Neuron (in vitro differentiated cells): ENCODE measurements at regions not wholly inside any gene's neighbourhood (a gene's known extent, or its start where the extent isn't known, plus 50 kb on each side); places are given as distances from the start of the nearest gene placed in this dataset.
"Not testable (repeated sequence)": the region's sequence is repeated elsewhere in the genome, so short reads cannot be mapped to it uniquely, and the experiment has no call there.

Source experiments
- H2AFZ ChIP-seq: one replicate; pipeline ENCODE4 v1.6.1; 2013; ENCODE audit warnings: low read depth, mild to moderate bottlenecking, inconsistent platforms, low read length, moderate library complexity
- H3K27me3 ChIP-seq: one replicate; pipeline ENCODE4 v1.6.1; 2013; ENCODE audit warnings: low read length; ENCODE audit not compliant: insufficient read depth
- H3K36me3 ChIP-seq: one replicate; pipeline ENCODE4 v1.6.1; 2013; ENCODE audit warnings: low read length; ENCODE audit not compliant: insufficient read depth
- H3K4me1 ChIP-seq: one replicate; pipeline ENCODE4 v1.6.1; 2013; ENCODE audit warnings: low read length; ENCODE audit not compliant: insufficient read depth
- H3K4me3 ChIP-seq: 2 replicates; pipeline ENCODE4 v1.5.1; 2013; ENCODE audit warnings: mild to moderate bottlenecking, low read length, moderate library complexity
- H3K9me3 ChIP-seq: one replicate; pipeline ENCODE4 v1.6.1; 2013; ENCODE audit warnings: low read length

DNA sequence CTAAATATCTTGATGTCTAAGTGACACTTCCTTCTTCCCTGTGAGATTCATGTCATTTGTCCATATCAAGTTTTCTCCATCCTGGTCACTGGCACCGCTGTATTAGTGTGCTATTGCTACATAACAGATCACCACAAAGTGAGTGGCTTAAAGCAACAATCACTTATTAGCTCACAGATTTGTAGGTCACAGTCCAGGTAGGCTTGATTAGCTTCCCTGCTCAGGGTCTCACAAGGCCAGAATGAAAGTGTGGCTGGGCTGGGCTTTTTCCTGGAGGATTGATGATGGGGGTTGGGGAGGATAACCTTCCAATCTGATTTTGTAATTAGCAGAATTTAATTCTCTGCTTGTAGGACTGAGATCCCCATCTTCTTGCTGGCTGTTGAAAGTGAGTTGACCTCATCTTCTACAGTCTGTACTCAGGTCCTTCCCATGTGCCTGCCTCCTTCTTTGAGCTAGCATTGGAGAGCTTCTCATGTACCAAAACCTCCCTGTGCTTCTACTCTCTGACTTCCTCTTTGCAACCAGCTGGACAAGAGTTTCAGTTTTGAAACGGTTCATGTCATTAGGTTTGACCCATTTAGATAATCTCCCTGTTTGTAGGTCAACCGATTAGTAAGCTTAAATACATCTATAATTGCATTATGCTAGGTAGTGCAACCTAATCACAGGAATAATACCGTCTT is 152.4 kb upstream of the MAN1A1 start:
- Histone ChIP-seq H3K27me3 (no peaks in the 10 kb centered on the region), H3K4me3 (no peak overlapping the region), H3K4me1 (peaks cover 11% of the 10 kb centered on the region), H3K36me3 (no peaks in the 10 kb centered on the region), H3K9me3 (no peaks in the 10 kb centered on the region), H2AFZ (no peak overlapping the region)

- Histone ChIP-seq H3K4me3 (no peak overlapping the region), H3K36me3 (no peaks in the 10 kb centered on the region), H3K9me3 (no peaks in the 10 kb centered on the region), H3K27me3 (no peaks in the 10 kb centered on the region), H2AFZ (no peak overlapping the region), H3K4me1 (peaks cover 4% of the 10 kb centered on the region)
These were observed 150.2 kb upstream of the MAN1A1 start for GRCh38 chr6:119499797-119500196.

DNA sequence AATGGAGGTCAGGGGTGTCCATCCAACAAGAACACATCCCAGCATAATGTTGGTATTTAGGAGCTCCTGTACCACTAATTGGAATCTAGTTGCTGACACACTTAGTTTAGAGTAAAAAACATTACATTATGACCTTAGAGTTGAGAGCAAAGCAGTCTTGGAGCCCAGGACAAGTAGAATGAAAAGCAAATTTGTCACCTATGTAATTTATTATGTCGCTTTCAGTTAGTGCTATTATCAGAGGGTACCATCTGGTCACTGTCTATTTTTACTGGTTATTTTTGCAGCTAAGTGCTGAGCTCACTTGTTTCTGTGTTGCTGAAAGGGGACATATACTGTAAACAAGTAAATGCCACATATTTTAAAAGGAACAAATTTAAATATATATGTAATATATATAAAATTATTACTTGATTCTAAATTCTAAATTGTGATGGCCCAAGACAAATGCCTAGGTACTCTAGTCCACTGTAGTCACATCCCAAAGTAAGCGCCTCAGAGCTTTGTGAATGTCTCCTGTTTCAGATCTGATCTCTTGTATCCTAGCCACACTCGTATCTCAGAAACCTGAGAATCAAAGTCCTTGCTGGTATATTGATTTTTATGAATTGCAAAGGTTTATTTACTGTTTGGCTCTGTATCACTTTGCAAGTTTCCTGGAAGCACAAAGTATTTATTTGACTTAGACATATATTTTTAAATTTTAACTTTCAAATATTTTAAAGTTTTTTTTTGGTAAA is 148.6 kb upstream of the MAN1A1 start:
- Histone ChIP-seq H3K9me3 (no peaks in the 10 kb centered on the region), H3K36me3 (no peaks in the 10 kb centered on the region), H3K4me3 (no peak overlapping the region), H3K4me1 (no peaks in the 10 kb centered on the region), H2AFZ (no peak overlapping the region), H3K27me3 (no peaks in the 10 kb centered on the region)

DNA sequence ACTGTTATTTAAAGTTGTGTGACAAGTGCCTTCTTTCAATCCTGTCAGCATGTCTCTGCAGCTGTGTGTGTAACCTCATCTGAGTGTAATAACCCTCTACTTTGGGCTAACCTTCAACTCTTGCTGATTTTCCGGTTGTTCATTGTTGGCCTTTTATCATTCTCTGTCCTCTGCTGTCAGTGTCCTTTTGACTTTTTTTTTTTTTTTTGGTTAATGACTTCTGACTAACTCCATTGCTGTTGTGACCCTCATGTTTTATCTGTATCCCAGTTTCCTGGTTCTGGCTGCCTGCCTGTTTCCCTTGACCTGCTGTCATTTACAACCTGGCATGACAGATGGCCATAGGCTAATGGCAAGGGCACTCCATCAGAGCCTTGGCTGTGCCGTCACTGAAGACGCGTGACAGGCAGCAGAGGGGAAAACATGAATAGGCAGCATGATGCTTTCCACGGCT is 145.7 kb upstream of the MAN1A1 start:
- Histone ChIP-seq H3K4me1 (no peaks in the 10 kb centered on the region), H3K27me3 (no peaks in the 10 kb centered on the region), H3K4me3 (no peak overlapping the region), H3K9me3 (no peaks in the 10 kb centered on the region), H3K36me3 (no peaks in the 10 kb centered on the region), H2AFZ (no peak overlapping the region)

DNA sequence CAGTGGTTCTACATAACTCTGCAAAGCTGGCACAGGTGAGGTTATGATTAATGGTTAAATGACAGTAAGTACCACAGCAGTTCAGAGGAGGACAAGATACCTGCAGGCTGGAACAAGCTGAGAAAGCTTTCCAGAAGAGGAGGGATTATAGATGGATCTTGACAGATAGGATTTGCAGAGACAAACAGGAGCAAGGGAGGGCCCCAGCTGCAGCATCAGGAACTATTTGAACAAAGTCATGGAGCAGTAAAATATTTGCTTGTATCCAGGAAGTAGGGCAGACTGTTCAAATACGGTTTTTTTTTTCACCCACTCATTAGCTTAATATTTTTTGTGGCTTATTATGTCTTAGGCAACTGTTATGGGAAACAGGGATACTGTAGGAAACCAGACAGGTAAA is 144.4 kb upstream of the MAN1A1 start:
- Histone ChIP-seq H3K9me3 (no peaks in the 10 kb centered on the region), H3K36me3 (no peaks in the 10 kb centered on the region), H3K27me3 (no peaks in the 10 kb centered on the region), H3K4me3 (no peak overlapping the region), H2AFZ (no peak overlapping the region), H3K4me1 (no peaks in the 10 kb centered on the region)

DNA sequence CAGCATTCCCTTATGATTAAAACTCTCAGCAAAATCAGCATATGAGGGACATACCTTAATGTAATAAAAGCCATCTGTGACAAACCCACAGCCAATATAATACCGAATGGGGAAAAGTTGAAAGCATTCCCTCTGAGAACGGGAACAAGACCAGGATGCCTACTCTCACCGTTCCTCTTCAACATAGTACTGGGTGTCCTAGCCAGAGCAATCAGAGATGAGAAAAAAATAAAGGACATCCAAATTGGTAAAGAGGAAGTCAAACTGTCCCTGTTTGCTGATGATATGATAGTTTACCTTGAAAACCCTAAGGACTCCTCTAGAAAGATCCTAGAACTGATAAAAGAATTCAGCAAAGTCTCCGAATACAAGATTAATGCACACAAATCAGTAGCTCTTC is 141.6 kb upstream of the MAN1A1 start:
- H3K36me3 ChIP-seq, H3K27me3 ChIP-seq, H3K9me3 ChIP-seq, H2AFZ ChIP-seq, H3K4me1 ChIP-seq, H3K4me3 ChIP-seq: not testable (repeated sequence)

- not testable (repeated sequence) for H3K27me3 ChIP-seq, H3K9me3 ChIP-seq, H3K4me3 ChIP-seq, H2AFZ ChIP-seq, H3K4me1 ChIP-seq, H3K36me3 ChIP-seq
These were observed 140.5 kb upstream of the MAN1A1 start for GRCh38 chr6:119490050-119490449.

- H3K4me3 ChIP-seq: no peak overlapping the region
- H2AFZ ChIP-seq: no peak overlapping the region
- H3K9me3 ChIP-seq: no peaks in the 10 kb centered on the region
- no peaks in the 10 kb centered on the region for H3K27me3 ChIP-seq
- H3K36me3 ChIP-seq: no peaks in the 10 kb centered on the region
- H3K4me1 ChIP-seq: no peaks in the 10 kb centered on the region
These were observed 135.0 kb upstream of the MAN1A1 start for GRCh38 chr6:119484598-119484997.

DNA sequence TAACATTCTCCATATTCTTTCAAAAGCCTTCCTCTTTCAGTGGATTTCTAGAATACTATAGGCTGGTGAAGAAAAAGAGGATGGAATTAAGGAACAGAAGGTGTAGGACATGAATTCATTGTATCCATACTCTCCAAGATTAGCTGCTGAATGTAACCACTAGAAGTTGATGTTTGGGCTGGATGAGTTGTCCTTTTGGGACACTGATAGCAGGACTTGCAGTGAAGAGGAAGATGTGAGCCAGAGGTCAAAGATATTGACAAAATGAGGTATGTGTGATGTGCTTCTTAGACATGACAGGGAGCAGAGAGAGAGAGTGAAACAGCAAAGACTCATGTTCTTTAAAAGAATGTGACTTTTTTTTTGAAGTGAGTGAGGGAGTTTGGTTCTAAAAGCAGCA is 134.3 kb upstream of the MAN1A1 start:
- H3K4me1 ChIP-seq: no peaks in the 10 kb centered on the region
- no peaks in the 10 kb centered on the region for H3K9me3 ChIP-seq
- no peak overlapping the region for H2AFZ ChIP-seq
- no peaks in the 10 kb centered on the region for H3K27me3 ChIP-seq
- no peaks in the 10 kb centered on the region for H3K36me3 ChIP-seq
- H3K4me3 ChIP-seq: no peak overlapping the region

- Histone ChIP-seq H2AFZ (no peak overlapping the region), H3K27me3 (no peaks in the 10 kb centered on the region)
These were observed 133.3 kb upstream of the MAN1A1 start for GRCh38 chr6:119482850-119483285.

GRCh38 chr6:119481976-119482375 is 132.4 kb upstream of the MAN1A1 start:
- no peak overlapping the region for H2AFZ ChIP-seq
- no peak overlapping the region for H3K4me3 ChIP-seq
- H3K27me3 ChIP-seq: no peaks in the 10 kb centered on the region
- no peaks in the 10 kb centered on the region for H3K9me3 ChIP-seq
- H3K36me3 ChIP-seq: no peaks in the 10 kb centered on the region
- no peaks in the 10 kb centered on the region for H3K4me1 ChIP-seq

More at GRCh38 chr6:119482850-119483285, 133.3 kb upstream of the MAN1A1 start:
- Histone ChIP-seq H3K4me3 (no peak overlapping the region), H3K36me3 (no peaks in the 10 kb centered on the region), H3K4me1 (no peaks in the 10 kb centered on the region), H3K9me3 (no peaks in the 10 kb centered on the region)

GRCh38 chr6:119480961-119481497 is 131.5 kb upstream of the MAN1A1 start:
- Histone ChIP-seq H3K36me3 (no peaks in the 10 kb centered on the region), H2AFZ (no peak overlapping the region), H3K9me3 (no peaks in the 10 kb centered on the region), H3K4me1 (peaks cover 8% of the 10 kb centered on the region), H3K4me3 (no peak overlapping the region), H3K27me3 (no peaks in the 10 kb centered on the region)

- no peaks in the 10 kb centered on the region for H3K27me3 ChIP-seq
- no peak overlapping the region for H2AFZ ChIP-seq
- H3K4me1 ChIP-seq: peaks cover 10% of the 10 kb centered on the region
- H3K4me3 ChIP-seq: no peak overlapping the region
- H3K36me3 ChIP-seq: no peaks in the 10 kb centered on the region
- H3K9me3 ChIP-seq: no peaks in the 10 kb centered on the region
These were observed 130.5 kb upstream of the MAN1A1 start for GRCh38 chr6:119479860-119480655.
